Testis (tissue), 2 donors: ENCODE measurements at regions not wholly inside any gene's neighbourhood (a gene's known extent, or its start where the extent isn't known, plus 50 kb on each side); places are given as distances from the start of the nearest gene placed in this dataset.

Source experiments
- POLR2A ChIP-seq: fragments of 450-650 bp; IDR thresholded peaks from one replicate; pipeline ENCODE4 v1.6.1; 2017; ENCODE audit warnings: antibody characterized with exemption, mild to moderate bottlenecking, moderate library complexity
- TF ChIP-seq, protein P1 (sequence below), 3 experiments: fragments of 450-650 bp in 2 of 3; fragments of 200-600 bp in 1 of 3; sonication (generic) in 1 of 3; IDR thresholded peaks; one replicate each; pipeline ENCODE4 v1.5.1; 2016 to 2019; ENCODE audit warnings: antibody characterized with exemption in 3 of 3, mild to moderate bottlenecking in 2 of 3, moderate library complexity in 1 of 3

DNA sequence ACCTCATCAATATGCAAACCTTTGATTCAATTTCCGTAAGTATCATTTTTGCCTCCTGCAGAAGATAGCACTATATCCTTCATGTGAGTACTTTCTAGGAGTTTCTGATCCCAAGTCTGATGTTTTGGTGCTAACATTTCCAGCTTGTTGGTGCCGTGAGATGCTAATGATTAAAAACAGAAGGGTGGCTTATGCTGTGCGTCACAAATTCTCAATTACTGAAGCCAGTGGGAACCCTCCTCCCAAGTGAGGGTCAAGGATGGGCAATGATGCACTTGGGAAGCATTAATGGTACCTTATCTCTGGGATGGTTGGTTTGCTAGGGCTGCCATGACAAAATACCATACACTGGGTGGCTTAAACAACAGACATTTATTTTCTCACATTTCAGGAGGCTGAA lies 123.0 kb downstream of the FOXD1 start:
- TF ChIP-seq, protein P1, sequence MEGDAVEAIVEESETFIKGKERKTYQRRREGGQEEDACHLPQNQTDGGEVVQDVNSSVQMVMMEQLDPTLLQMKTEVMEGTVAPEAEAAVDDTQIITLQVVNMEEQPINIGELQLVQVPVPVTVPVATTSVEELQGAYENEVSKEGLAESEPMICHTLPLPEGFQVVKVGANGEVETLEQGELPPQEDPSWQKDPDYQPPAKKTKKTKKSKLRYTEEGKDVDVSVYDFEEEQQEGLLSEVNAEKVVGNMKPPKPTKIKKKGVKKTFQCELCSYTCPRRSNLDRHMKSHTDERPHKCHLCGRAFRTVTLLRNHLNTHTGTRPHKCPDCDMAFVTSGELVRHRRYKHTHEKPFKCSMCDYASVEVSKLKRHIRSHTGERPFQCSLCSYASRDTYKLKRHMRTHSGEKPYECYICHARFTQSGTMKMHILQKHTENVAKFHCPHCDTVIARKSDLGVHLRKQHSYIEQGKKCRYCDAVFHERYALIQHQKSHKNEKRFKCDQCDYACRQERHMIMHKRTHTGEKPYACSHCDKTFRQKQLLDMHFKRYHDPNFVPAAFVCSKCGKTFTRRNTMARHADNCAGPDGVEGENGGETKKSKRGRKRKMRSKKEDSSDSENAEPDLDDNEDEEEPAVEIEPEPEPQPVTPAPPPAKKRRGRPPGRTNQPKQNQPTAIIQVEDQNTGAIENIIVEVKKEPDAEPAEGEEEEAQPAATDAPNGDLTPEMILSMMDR (IDR thresholded peaks at IDR 0.05) = no peak
- TF ChIP-seq POLR2A = no peak
